GM12864 (cell line): ENCODE measurements at regions not wholly inside any gene's neighbourhood (a gene's known extent, or its start where the extent isn't known, plus 50 kb on each side); places are given as distances from the start of the nearest gene placed in this dataset.
"Not testable (repeated sequence)": the region's sequence is repeated elsewhere in the genome, so short reads cannot be mapped to it uniquely, and the experiment has no call there.

Source experiments
- DNase-seq: peaks from one replicate; pipeline ENCODE4 v3.0.0-alpha.2; 2011; ENCODE audit warnings: low read depth
- H3K4me3 ChIP-seq: 2 replicates; pipeline ENCODE4 v1.5.1; 2011; ENCODE audit warnings: mild to moderate bottlenecking, low read depth, low read length, control low read depth
- CTCF ChIP-seq: IDR thresholded peaks from 2 replicates; pipeline ENCODE4 v1.5.1; 2011; ENCODE audit warnings: low read depth, mild to moderate bottlenecking, moderate library complexity, low read length, control low read depth, inconsistent platforms; ENCODE audit errors: missing control alignments

GRCh38 chr12:131192951-131193350, 239.2 kb downstream of the ADGRD1 start:
- H3K4me3 ChIP-seq, result no peak overlapping the region
- no peak for DNase-seq
- TF ChIP-seq CTCF, result no peak

- TF ChIP-seq CTCF, result no peak
- DNase-seq, result no peak
Observed at GRCh38 chr12:131194166-131194565, 240.5 kb downstream of the ADGRD1 start.

GRCh38 chr12:131195796-131196195, 242.1 kb downstream of the ADGRD1 start:
- H3K4me3 ChIP-seq, result no peak overlapping the region
- no peak for TF ChIP-seq CTCF
- no peak for DNase-seq

More at GRCh38 chr12:131194166-131194565, 240.5 kb downstream of the ADGRD1 start:
- no peak overlapping the region for H3K4me3 ChIP-seq

- TF ChIP-seq CTCF, result no peak
- no peak for DNase-seq
- no peak overlapping the region for H3K4me3 ChIP-seq
Observed at GRCh38 chr12:131196220-131196619, 242.5 kb downstream of the ADGRD1 start.

GRCh38 chr12:131197490-131197889, 243.8 kb downstream of the ADGRD1 start:
- no peak for DNase-seq
- no peak overlapping the region for H3K4me3 ChIP-seq
- TF ChIP-seq CTCF, result no peak

GRCh38 chr12:131199221-131199620, 245.5 kb downstream of the ADGRD1 start:
- no peak overlapping the region for H3K4me3 ChIP-seq
- no peak for TF ChIP-seq CTCF
- no peak for DNase-seq

GRCh38 chr12:131201912-131202311, 248.2 kb downstream of the ADGRD1 start:
- H3K4me3 ChIP-seq, DNase-seq: not testable (repeated sequence)
